Fibroblast of the aortic adventitia (primary cell): ENCODE measurements at regions not wholly inside any gene's neighbourhood (a gene's known extent, or its start where the extent isn't known, plus 50 kb on each side); places are given as distances from the start of the nearest gene placed in this dataset.

ENCODE experiments used
- DNase-seq: peaks from one replicate; pipeline ENCODE4 v3.0.0-alpha.2; 2010; ENCODE audit warnings: low read depth
- H3K4me3 ChIP-seq: 2 replicates; pipeline ENCODE4 v1.5.1; 2011; ENCODE audit warnings: low read depth, mild to moderate bottlenecking, control low read depth, low read length, moderate library complexity
- CTCF ChIP-seq: IDR thresholded peaks from 2 replicates; pipeline ENCODE4 v1.5.1; 2011; ENCODE audit warnings: mild to moderate bottlenecking, low read length, control low read depth, inconsistent platforms; ENCODE audit not compliant: insufficient read depth

GRCh38 chr2:52064234-52064633, 1032.3 kb upstream of the NRXN1 start:
- no peak overlapping the region for H3K4me3 ChIP-seq
- DNase-seq, result no peak
- TF ChIP-seq CTCF, result no peak

GRCh38 chr2:52054824-52055223, 1022.9 kb upstream of the NRXN1 start:
- no peak overlapping the region for H3K4me3 ChIP-seq
- TF ChIP-seq CTCF, result no peak
- DNase-seq, result no peak

- no peak for DNase-seq
- TF ChIP-seq CTCF, result no peak
- no peak overlapping the region for H3K4me3 ChIP-seq
Observed at GRCh38 chr2:52036853-52037252, 1004.9 kb upstream of the NRXN1 start.

GRCh38 chr2:52036024-52036423, 1004.1 kb upstream of the NRXN1 start:
- no peak overlapping the region for H3K4me3 ChIP-seq
- no peak for TF ChIP-seq CTCF
- DNase-seq, result no peak

- no peak for DNase-seq
- H3K4me3 ChIP-seq, result no peak overlapping the region
- no peak for TF ChIP-seq CTCF
Observed at GRCh38 chr2:52035391-52035790, 1003.5 kb upstream of the NRXN1 start.

GRCh38 chr2:52034706-52035105, 1002.8 kb upstream of the NRXN1 start:
- peak; percentile 22 for TF ChIP-seq CTCF
- H3K4me3 ChIP-seq, result no peak overlapping the region
- DNase-seq, result peak; percentile 23

GRCh38 chr2:52022006-52022405, 990.1 kb upstream of the NRXN1 start:
- no peak for DNase-seq
- TF ChIP-seq CTCF, result no peak
- H3K4me3 ChIP-seq, result no peak overlapping the region
